ENCODE measurements at regions not wholly inside any gene's neighbourhood (a gene's known extent, or its start where the extent isn't known, plus 50 kb on each side); places are given as distances from the start of the nearest gene placed in this dataset.

- TF ChIP-seq, protein P1, sequence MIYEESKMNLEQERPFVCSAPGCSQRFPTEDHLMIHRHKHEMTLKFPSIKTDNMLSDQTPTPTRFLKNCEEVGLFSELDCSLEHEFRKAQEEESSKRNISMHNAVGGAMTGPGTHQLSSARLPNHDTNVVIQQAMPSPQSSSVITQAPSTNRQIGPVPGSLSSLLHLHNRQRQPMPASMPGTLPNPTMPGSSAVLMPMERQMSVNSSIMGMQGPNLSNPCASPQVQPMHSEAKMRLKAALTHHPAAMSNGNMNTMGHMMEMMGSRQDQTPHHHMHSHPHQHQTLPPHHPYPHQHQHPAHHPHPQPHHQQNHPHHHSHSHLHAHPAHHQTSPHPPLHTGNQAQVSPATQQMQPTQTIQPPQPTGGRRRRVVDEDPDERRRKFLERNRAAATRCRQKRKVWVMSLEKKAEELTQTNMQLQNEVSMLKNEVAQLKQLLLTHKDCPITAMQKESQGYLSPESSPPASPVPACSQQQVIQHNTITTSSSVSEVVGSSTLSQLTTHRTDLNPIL (CRISPR knock-in tag; IDR thresholded peaks at IDR 0.05; ENCODE audit: low read depth): no peak
- TF ChIP-seq ARNTL (CRISPR knock-in tag; IDR thresholded peaks at IDR 0.05; ENCODE audit: borderline replicate concordance, low read depth) (no peak), GLIS3 (CRISPR knock-in tag; IDR thresholded peaks at IDR 0.05) (no peak)
Measured at GRCh38 chr13:95404141-95404882, 103.1 kb upstream of the ABCC4 start.

All from SK-N-SH treated with all-trans-retinoic acid at 6 μM for 48 hours (cell line).